GM23248 (cell line): ENCODE measurements at regions not wholly inside any gene's neighbourhood (a gene's known extent, or its start where the extent isn't known, plus 50 kb on each side); places are given as distances from the start of the nearest gene placed in this dataset.
"Not testable (repeated sequence)": the region's sequence is repeated elsewhere in the genome, so short reads cannot be mapped to it uniquely, and the experiment has no call there.

Experiments used
- EZH2 ChIP-seq: fragments of 200-600 bp; sonication (generic); IDR thresholded peaks from 2 replicates; pipeline ENCODE4 v1.6.1; 2018; ENCODE audit warnings: antibody characterized with exemption, mild to moderate bottlenecking; ENCODE audit not compliant: insufficient read depth, poor library complexity, severe bottlenecking
- EZH2phosphoT487 ChIP-seq: fragments of 200-600 bp; sonication (generic); IDR thresholded peaks from 2 replicates; pipeline ENCODE4 v1.6.1; 2018; ENCODE audit warnings: antibody characterized with exemption, moderate library complexity, mild to moderate bottlenecking, low read depth; ENCODE audit not compliant: insufficient read depth

GRCh38 chrX:84846541-84846940 lies 157.1 kb upstream of the APOOL start:
- TF ChIP-seq EZH2phosphoT487, EZH2: not testable (repeated sequence)
